GM21447 (cell line): ENCODE measurements at regions not wholly inside any gene's neighbourhood (a gene's known extent, or its start where the extent isn't known, plus 50 kb on each side); places are given as distances from the start of the nearest gene placed in this dataset.

Source experiments
- ATAC-seq: cut with Tn5 transposase; IDR thresholded peaks from one replicate; pipeline ENCODE4 v1.9.1; 2021; ENCODE audit not compliant: unreplicated experiment

GRCh38 chr7:17512181-17512675 is 213.8 kb downstream of the AHR start:
- ATAC-seq: no peak

GRCh38 chr7:17516771-17517170 is 218.3 kb downstream of the AHR start:
- no peak for ATAC-seq

GRCh38 chr7:17520941-17521340 is 222.5 kb downstream of the AHR start:
- ATAC-seq: no peak

GRCh38 chr7:17521437-17521836 is 223.0 kb downstream of the AHR start:
- ATAC-seq: no peak

- no peak for ATAC-seq
These were observed 225.6 kb downstream of the AHR start for GRCh38 chr7:17523813-17524739.

- ATAC-seq: no peak
These were observed 226.3 kb downstream of the AHR start for GRCh38 chr7:17524746-17525145.

GRCh38 chr7:17526621-17527020 is 228.2 kb downstream of the AHR start:
- ATAC-seq: no peak

GRCh38 chr7:17528636-17529035 is 230.2 kb downstream of the AHR start:
- no peak for ATAC-seq

- ATAC-seq: no peak
These were observed 231.8 kb downstream of the AHR start for GRCh38 chr7:17530244-17530643.

GRCh38 chr7:17530741-17531421 is 232.4 kb downstream of the AHR start:
- no peak for ATAC-seq

- no peak for ATAC-seq
These were observed 234.5 kb downstream of the AHR start for GRCh38 chr7:17532861-17533404.

- no peak for ATAC-seq
These were observed 235.9 kb downstream of the AHR start for GRCh38 chr7:17534348-17534747.

GRCh38 chr7:17535776-17536175 is 237.3 kb downstream of the AHR start:
- no peak for ATAC-seq

GRCh38 chr7:17544401-17544800 is 245.9 kb downstream of the AHR start:
- ATAC-seq: no peak

GRCh38 chr7:17545348-17545747 is 246.9 kb downstream of the AHR start:
- ATAC-seq: no peak

- no peak for ATAC-seq
These were observed 247.7 kb downstream of the AHR start for GRCh38 chr7:17546189-17546588.

GRCh38 chr7:17546592-17546991 is 248.1 kb downstream of the AHR start:
- ATAC-seq: no peak

GRCh38 chr7:17548014-17548653 is 249.7 kb downstream of the AHR start:
- ATAC-seq: no peak

GRCh38 chr7:17549406-17549805 is 251.0 kb downstream of the AHR start:
- ATAC-seq: no peak

- ATAC-seq: no peak
These were observed 253.9 kb downstream of the AHR start for GRCh38 chr7:17552373-17552772.

GRCh38 chr7:17552952-17553351 is 254.5 kb downstream of the AHR start:
- ATAC-seq: no peak
